CD4-positive, CD25-positive, alpha-beta regulatory T cell (primary cell): ENCODE measurements at regions not wholly inside any gene's neighbourhood (a gene's known extent, or its start where the extent isn't known, plus 50 kb on each side); places are given as distances from the start of the nearest gene placed in this dataset.

Experiments
- ATAC-seq, 2 donors: fragments of 150-1000 bp; cut with Tn5 transposase; one replicate each; pipeline ENCODE4 v1.10.0; 2021; ENCODE audit warnings: low read depth in 2 of 2, moderate number of reproducible peaks in 2 of 2, moderate library complexity in 1 of 2
- DNase-seq, 3 donors: peaks; one replicate each; pipeline versions ENCODE4 v3.0.0 to v3.0.0-alpha.2; 2012 to 2022; ENCODE audit warnings: mixed read lengths in 1 of 3
- H3K27ac ChIP-seq: one replicate; pipeline ENCODE4 v1.7.0; 2013; ENCODE audit warnings: mild to moderate bottlenecking, low read length; ENCODE audit not compliant: insufficient read depth, poor library complexity, severe bottlenecking
- H3K27me3 ChIP-seq: one replicate; pipeline ENCODE4 v1.7.0; 2013; ENCODE audit warnings: low read length; ENCODE audit not compliant: control insufficient read depth, insufficient read depth
- H3K36me3 ChIP-seq: one replicate; pipeline ENCODE4 v1.7.0; 2013; ENCODE audit warnings: mild to moderate bottlenecking, low read length, moderate library complexity; ENCODE audit not compliant: control insufficient read depth, insufficient read depth
- H3K4me1 ChIP-seq: 2 replicates; pipeline ENCODE4 v1.7.0; 2013; ENCODE audit warnings: mild to moderate bottlenecking, low read length; ENCODE audit not compliant: insufficient read depth, control insufficient read depth, poor library complexity, severe bottlenecking
- H3K4me3 ChIP-seq: one replicate; pipeline ENCODE4 v1.7.0; 2013; ENCODE audit warnings: low read depth, mild to moderate bottlenecking, low read length, moderate library complexity
- H3K9me3 ChIP-seq, 2 experiments: 1 replicate in 1 of 2; 2 replicates in 1 of 2; pipeline ENCODE4 v1.7.0; 2013; ENCODE audit warnings: low read length in 2 of 2, mild to moderate bottlenecking in 1 of 2, moderate library complexity in 1 of 2; ENCODE audit not compliant: control insufficient read depth in 2 of 2
- H3K27ac Mint-ChIP-seq, 3 donors: one replicate each; pipeline ENCODE4 v1.8.0; 2020 to 2022; ENCODE audit warnings: mild to moderate bottlenecking in 3 of 3, mixed read lengths in 3 of 3, moderate library complexity in 2 of 3
- H3K27me3 Mint-ChIP-seq: one replicate; pipeline ENCODE4 v1.8.0; 2022; ENCODE audit warnings: mild to moderate bottlenecking, mixed read lengths
- H3K36me3 Mint-ChIP-seq: one replicate; pipeline ENCODE4 v1.8.0; 2020; ENCODE audit warnings: mixed read lengths
- H3K4me1 Mint-ChIP-seq, 4 donors: one replicate each; pipeline ENCODE4 v1.8.0; 2020 to 2022; ENCODE audit warnings: mixed read lengths in 4 of 4, mild to moderate bottlenecking in 1 of 4
- H3K4me3 Mint-ChIP-seq, 4 donors: one replicate each; pipeline ENCODE4 v1.8.0; 2020 to 2022; ENCODE audit warnings: mild to moderate bottlenecking in 4 of 4, mixed read lengths in 4 of 4, moderate library complexity in 3 of 4
- H3K9me3 Mint-ChIP-seq, 7 donors: one replicate each; pipeline ENCODE4 v1.8.0; 2020 to 2022; ENCODE audit warnings: mixed read lengths in 7 of 7, mild to moderate bottlenecking in 3 of 7, moderate library complexity in 2 of 7

DNA sequence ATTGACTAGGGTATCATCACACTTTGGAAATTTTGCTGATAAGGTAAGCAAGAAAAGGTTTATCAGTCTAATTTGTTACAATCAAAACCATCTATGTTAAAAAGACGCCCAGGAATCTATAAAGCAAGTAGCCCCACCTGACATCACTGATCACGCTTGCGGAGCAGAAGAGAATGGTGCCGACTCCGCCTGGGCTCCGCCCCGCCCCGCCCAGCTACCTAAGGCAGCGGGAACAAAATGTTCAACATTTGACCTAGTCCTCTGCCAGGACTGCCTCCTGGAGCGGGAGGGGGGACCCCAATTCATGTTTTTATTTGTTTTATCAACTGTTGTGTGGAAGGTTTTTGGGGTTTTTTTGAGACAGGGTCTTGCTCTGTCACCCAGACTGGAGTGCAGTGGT lies 520.5 kb downstream of the PREX1 start:
- Mint-ChIP-seq H3K36me3 (no peaks in the 10 kb centered on the region), H3K9me3 (peaks cover 0 to 1% (median 0%) of the 10 kb centered on the region in 7 donors), H3K27ac (no peak overlapping the region), H3K4me3 (no peak overlapping the region), H3K27me3 (peaks cover 8% of the 10 kb centered on the region), H3K4me1 (no peaks in the 10 kb centered on the region)
- DNase-seq (no peak), ATAC-seq (no peak)
- H3K9me3 ChIP-seq = no peaks in the 10 kb centered on the region
- no peak overlapping the region for H3K4me3 ChIP-seq
- no peaks in the 10 kb centered on the region for H3K27me3 ChIP-seq
- no peaks in the 10 kb centered on the region for H3K36me3 ChIP-seq
- H3K27ac ChIP-seq = no peak overlapping the region
- H3K4me1 ChIP-seq = no peaks in the 10 kb centered on the region

DNA sequence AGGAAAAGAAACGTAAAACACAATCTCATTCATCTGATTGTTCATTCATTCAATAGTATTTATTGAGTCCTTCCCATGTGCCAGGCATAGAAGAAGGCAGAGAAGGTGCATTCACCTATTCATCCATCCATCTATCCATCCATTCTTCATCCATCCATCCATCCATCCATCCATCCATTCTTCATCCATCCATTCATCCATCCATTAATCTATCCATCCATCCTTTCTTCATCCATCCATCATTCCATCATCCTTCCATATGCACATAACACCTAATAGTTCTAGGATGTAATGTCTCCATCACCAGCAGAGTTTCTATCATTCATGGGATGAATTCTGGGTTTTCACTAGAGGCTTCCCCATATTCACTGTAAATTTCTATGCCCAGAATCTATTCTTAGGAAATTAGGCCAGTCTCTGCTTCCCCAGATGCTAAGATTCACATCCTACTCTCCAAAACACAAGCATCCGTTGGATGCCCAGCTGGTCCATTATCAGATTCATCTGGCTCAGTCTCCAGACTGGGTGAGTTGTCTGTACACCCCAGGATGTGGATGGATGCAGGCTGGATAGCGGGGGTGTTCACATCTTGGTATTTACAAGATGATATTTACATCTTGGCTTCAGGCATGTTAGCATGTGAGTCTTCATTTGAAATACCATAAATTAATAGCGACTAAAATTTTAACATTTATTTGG lies 517.7 kb upstream of the SULF2 start:
- Histone ChIP-seq H3K27me3 (peaks cover 6% of the 10 kb centered on the region), H3K36me3 (no peaks in the 10 kb centered on the region), H3K9me3 (no peaks in the 10 kb centered on the region), H3K4me1 (no peaks in the 10 kb centered on the region), H3K27ac (no peak overlapping the region), H3K4me3 (no peak overlapping the region)
- Mint-ChIP-seq H3K4me3 (no peak overlapping the region), H3K4me1 (no peaks in the 10 kb centered on the region), H3K36me3 (no peaks in the 10 kb centered on the region), H3K27ac (no peak overlapping the region), H3K27me3 (peaks cover 12% of the 10 kb centered on the region), H3K9me3 (peaks cover 0 to 1% (median 0%) of the 10 kb centered on the region in 7 donors)
- DNase-seq (no peak), ATAC-seq (no peak)

DNA sequence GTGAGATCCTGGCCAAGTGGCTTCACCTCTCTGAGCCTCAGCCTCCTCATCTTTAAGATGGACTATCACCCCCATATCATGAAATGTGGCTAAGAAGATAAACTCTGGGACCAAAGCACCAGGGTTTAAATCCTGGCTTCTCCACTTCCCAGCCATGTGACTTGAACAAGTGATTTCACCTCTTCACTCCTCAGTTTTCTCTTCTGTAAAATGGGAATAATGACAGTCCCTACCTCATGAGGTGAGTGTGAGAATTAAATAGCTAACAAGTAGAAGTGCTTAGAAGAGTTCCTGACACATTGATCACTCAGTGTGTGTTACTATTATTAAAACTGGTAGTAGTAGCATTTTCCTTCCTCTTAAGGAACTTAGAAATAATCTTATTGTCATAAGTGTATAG lies 516.9 kb upstream of the SULF2 start:
- H3K36me3 Mint-ChIP-seq = no peaks in the 10 kb centered on the region
- DNase-seq (no peak), ATAC-seq (no peak)
- no peak overlapping the region for H3K27ac Mint-ChIP-seq
- H3K27me3 ChIP-seq = peaks cover 6% of the 10 kb centered on the region
- no peak overlapping the region for H3K4me3 ChIP-seq
- H3K27me3 Mint-ChIP-seq = peaks cover 12% of the 10 kb centered on the region
- no peaks in the 10 kb centered on the region for H3K9me3 ChIP-seq
- H3K4me1 Mint-ChIP-seq = no peaks in the 10 kb centered on the region
- no peak overlapping the region for H3K4me3 Mint-ChIP-seq
- H3K27ac ChIP-seq = no peak overlapping the region
- H3K4me1 ChIP-seq = no peaks in the 10 kb centered on the region
- peaks cover 0 to 1% (median 0%) of the 10 kb centered on the region in 7 donors for H3K9me3 Mint-ChIP-seq
- H3K36me3 ChIP-seq = no peaks in the 10 kb centered on the region

DNA sequence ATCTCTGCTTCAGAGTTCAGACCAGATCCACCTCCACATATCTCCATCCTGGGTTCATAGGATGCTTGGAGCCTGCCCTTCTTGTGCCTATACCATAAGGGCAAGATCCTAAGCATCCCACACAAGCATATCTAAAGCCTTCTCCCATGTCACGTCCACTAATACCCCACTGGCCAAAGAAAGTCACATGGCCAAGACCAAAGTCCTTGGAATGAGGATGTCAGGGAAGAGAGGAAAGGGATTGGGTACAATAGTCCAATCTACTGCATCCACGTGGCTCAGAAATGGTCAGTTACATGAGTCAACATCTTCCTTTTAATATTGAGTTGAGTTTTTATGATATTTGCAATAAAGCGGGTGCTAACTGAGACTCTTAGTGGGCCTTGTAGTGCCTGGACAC lies 515.9 kb upstream of the SULF2 start:
- Mint-ChIP-seq H3K9me3 (peaks cover 0 to 1% (median 0%) of the 10 kb centered on the region in 7 donors), H3K27ac (no peak overlapping the region), H3K27me3 (peaks cover 12% of the 10 kb centered on the region), H3K36me3 (no peaks in the 10 kb centered on the region), H3K4me3 (no peak overlapping the region), H3K4me1 (no peaks in the 10 kb centered on the region)
- Histone ChIP-seq H3K4me1 (no peaks in the 10 kb centered on the region), H3K4me3 (no peak overlapping the region), H3K27me3 (peaks cover 6% of the 10 kb centered on the region), H3K27ac (no peak overlapping the region), H3K36me3 (no peaks in the 10 kb centered on the region), H3K9me3 (no peaks in the 10 kb centered on the region)
- ATAC-seq (no peak), DNase-seq (no peak)

DNA sequence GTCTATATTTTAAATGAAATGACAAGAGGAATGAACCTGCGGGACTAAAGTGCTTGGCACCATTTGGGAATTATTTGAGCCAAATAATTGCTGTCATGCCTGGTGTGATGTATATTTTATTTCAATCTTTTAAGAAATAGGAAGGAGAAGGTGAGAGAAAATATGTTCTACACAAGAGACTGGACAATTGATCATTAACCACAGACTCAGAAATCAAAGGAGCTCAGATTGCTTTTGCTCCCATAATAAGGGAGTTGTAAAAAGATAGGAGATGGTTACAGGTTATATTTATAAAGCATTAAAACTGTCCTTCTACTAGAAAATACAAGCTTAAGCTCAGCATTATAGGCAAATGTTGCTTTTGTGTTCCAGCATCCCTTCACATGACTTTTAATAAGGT lies 515.2 kb upstream of the SULF2 start:
- ATAC-seq (no peak), DNase-seq (no peak)
- peaks cover 6% of the 10 kb centered on the region for H3K27me3 ChIP-seq
- no peaks in the 10 kb centered on the region for H3K36me3 Mint-ChIP-seq
- H3K9me3 Mint-ChIP-seq = peaks cover 0 to 1% (median 0%) of the 10 kb centered on the region in 7 donors
- H3K27me3 Mint-ChIP-seq = peaks cover 6% of the 10 kb centered on the region
- no peaks in the 10 kb centered on the region for H3K4me1 ChIP-seq
- H3K4me3 Mint-ChIP-seq = no peak overlapping the region
- H3K36me3 ChIP-seq = no peaks in the 10 kb centered on the region
- H3K4me1 Mint-ChIP-seq = no peaks in the 10 kb centered on the region
- H3K27ac ChIP-seq = no peak overlapping the region
- H3K9me3 ChIP-seq = no peaks in the 10 kb centered on the region
- H3K4me3 ChIP-seq = no peak overlapping the region
- H3K27ac Mint-ChIP-seq = no peak overlapping the region

DNA sequence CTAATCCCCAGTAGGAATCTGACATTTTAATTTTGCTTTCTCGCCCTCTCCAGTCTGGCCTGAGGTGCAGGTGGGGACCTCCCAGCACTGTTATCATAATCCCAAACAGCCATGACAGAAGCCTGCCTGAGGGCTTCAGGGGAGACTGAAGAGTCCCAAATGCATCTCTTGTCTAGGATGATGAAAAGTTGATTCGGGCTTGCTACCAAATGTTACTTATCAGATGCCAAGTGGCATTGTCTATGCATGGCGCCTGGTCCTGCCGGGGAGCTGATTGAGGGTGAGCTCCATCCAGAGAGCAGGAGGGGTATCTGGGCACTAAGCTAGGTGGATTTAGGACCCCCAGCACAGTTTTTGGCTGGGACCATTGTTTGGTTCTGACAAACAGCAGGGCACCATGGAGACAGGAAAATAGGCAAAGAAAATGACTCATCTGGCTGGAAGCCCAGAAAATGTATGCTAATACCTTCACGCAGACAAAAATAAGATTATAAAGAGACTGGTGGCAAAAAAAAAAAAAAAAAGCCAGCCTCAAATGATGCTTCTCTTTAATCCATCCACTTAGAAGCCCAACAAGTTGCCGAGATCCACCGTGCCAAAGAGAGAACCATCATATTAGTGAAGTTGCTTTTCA lies 513.7 kb upstream of the SULF2 start:
- Histone ChIP-seq H3K36me3 (no peaks in the 10 kb centered on the region), H3K4me3 (no peak overlapping the region), H3K9me3 (no peaks in the 10 kb centered on the region), H3K27ac (no peak overlapping the region), H3K4me1 (no peaks in the 10 kb centered on the region), H3K27me3 (peaks cover 6% of the 10 kb centered on the region)
- no peak for DNase-seq
- ATAC-seq = no peak
- no peaks in the 10 kb centered on the region for H3K36me3 Mint-ChIP-seq
- no peak overlapping the region for H3K27ac Mint-ChIP-seq
- H3K4me1 Mint-ChIP-seq = no peaks in the 10 kb centered on the region
- peaks cover 4% of the 10 kb centered on the region for H3K27me3 Mint-ChIP-seq
- H3K9me3 Mint-ChIP-seq = peaks cover 0 to 1% (median 0%) of the 10 kb centered on the region in 7 donors
- H3K4me3 Mint-ChIP-seq = no peak overlapping the region

DNA sequence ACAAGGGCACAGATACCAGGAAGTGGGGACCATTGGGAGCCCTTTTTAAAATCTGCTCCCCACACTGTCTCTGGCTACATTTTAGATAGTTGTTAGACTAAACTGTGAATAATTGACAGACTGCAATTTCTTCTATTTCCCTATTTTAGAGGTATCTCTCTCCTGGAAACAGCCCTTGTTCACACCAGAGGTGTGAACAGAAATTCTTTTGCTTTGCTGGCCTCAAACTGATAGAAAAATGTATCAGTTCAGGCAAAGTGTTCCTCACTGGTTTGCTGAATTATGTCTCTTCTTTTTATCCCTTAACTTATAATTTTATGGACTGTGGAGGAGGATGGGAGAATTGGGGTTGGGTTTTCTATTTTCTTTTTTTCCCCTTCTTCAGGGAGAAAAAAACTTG lies 513.2 kb upstream of the SULF2 start:
- no peak overlapping the region for H3K27ac ChIP-seq
- Mint-ChIP-seq H3K4me3 (no peak overlapping the region), H3K4me1 (no peaks in the 10 kb centered on the region), H3K27ac (no peak overlapping the region), H3K27me3 (peaks cover 4% of the 10 kb centered on the region), H3K36me3 (no peaks in the 10 kb centered on the region), H3K9me3 (peaks cover 0 to 1% (median 0%) of the 10 kb centered on the region in 7 donors)
- no peak for ATAC-seq
- peaks cover 6% of the 10 kb centered on the region for H3K27me3 ChIP-seq
- DNase-seq = no peak
- H3K9me3 ChIP-seq = no peaks in the 10 kb centered on the region
- no peaks in the 10 kb centered on the region for H3K36me3 ChIP-seq
- no peaks in the 10 kb centered on the region for H3K4me1 ChIP-seq
- H3K4me3 ChIP-seq = no peak overlapping the region

DNA sequence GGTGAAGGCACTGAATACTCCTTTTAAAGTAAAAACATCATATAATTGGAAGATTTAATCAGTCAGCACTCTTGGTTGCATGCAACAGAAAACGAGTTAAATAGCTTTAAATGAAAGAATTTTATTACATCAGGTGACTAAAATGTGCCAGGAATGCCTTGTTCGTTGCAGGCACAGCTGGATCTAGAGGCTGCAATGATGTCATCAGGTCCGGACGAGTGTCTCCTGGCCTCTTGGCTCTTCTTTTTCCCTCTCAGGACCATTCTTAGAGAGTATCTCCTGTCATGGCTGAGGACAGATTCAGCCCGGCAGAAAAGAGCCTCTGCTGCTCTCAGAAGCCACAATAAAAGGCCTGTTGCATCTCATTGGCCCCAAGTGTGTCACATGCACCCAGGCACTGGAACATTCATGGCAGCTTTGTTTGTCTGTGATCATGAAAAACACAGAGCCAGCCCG lies 510.7 kb upstream of the SULF2 start:
- Histone ChIP-seq H3K4me1 (no peaks in the 10 kb centered on the region), H3K27ac (no peak overlapping the region), H3K9me3 (no peaks in the 10 kb centered on the region), H3K27me3 (no peaks in the 10 kb centered on the region), H3K36me3 (no peaks in the 10 kb centered on the region), H3K4me3 (no peak overlapping the region)
- Mint-ChIP-seq H3K36me3 (no peaks in the 10 kb centered on the region), H3K4me3 (no peak overlapping the region), H3K27ac (no peak overlapping the region), H3K9me3 (peaks cover 0 to 1% (median 0%) of the 10 kb centered on the region in 7 donors), H3K27me3 (peaks cover 9% of the 10 kb centered on the region), H3K4me1 (no peaks in the 10 kb centered on the region)
- DNase-seq = no peak
- ATAC-seq = no peak
